GM12891 (cell line): ENCODE measurements at regions not wholly inside any gene's neighbourhood (a gene's known extent, or its start where the extent isn't known, plus 50 kb on each side); places are given as distances from the start of the nearest gene placed in this dataset.
"Not testable (repeated sequence)": the region's sequence is repeated elsewhere in the genome, so short reads cannot be mapped to it uniquely, and the experiment has no call there.

Experiments used
- DNase-seq: peaks from one replicate; pipeline ENCODE4 v3.0.0; 2011; ENCODE audit warnings: low spot score; ENCODE audit not compliant: insufficient read length
- FAIRE-seq: peaks from 2 replicates; lab custom pipeline; 2011; peaks lifted over from hg19 to GRCh38; lab: Jason Lieb, UNC
- PAX5 ChIP-seq: IDR thresholded peaks from 2 replicates; pipeline ENCODE4 v1.6.1; 2011; ENCODE audit warnings: low read length, moderate library complexity, mild to moderate bottlenecking; ENCODE audit not compliant: insufficient read depth, severe bottlenecking
- POLR2A ChIP-seq: IDR thresholded peaks from 2 replicates; pipeline ENCODE4 v1.6.1; 2011; ENCODE audit warnings: low read depth, low read length, control low read depth
- POLR2AphosphoS5 ChIP-seq: IDR thresholded peaks from 2 replicates; pipeline ENCODE4 v1.6.1; 2011; ENCODE audit warnings: low read depth, low read length, control low read depth
- POU2F2 ChIP-seq: IDR thresholded peaks from 2 replicates; pipeline ENCODE4 v1.6.1; 2011; ENCODE audit warnings: low read depth, mild to moderate bottlenecking, control low read depth, low read length, moderate library complexity
- SPI1 ChIP-seq: IDR thresholded peaks from 2 replicates; pipeline ENCODE4 v1.6.1; 2011; ENCODE audit warnings: low read depth, low read length, control low read depth
- TAF1 ChIP-seq: IDR thresholded peaks from 2 replicates; pipeline ENCODE4 v1.6.1; 2011; ENCODE audit warnings: low read depth, low read length, control low read depth

- FAIRE-seq, result no peak
- TF ChIP-seq POLR2A, result no peak
- no peak for TF ChIP-seq POLR2AphosphoS5
- TF ChIP-seq TAF1, result no peak
- TF ChIP-seq SPI1, result no peak
- no peak for DNase-seq
Observed at GRCh38 chr16:31727553-31727952, 146.1 kb upstream of the ZNF267 start.

GRCh38 chr16:31734265-31734664, 139.3 kb upstream of the ZNF267 start:
- no peak for FAIRE-seq
- TF ChIP-seq POLR2A (no peak), PAX5 (no peak), SPI1 (no peak), POLR2AphosphoS5 (no peak), POU2F2 (no peak), TAF1 (no peak)
- DNase-seq, result no peak

- not testable (repeated sequence) for FAIRE-seq
Observed at GRCh38 chr16:31745098-31745497, 128.5 kb upstream of the ZNF267 start.

GRCh38 chr16:31745900-31746299, 127.7 kb upstream of the ZNF267 start:
- no peak for TF ChIP-seq PAX5
- TF ChIP-seq POLR2A, result no peak
- no peak for TF ChIP-seq POU2F2
- TF ChIP-seq POLR2AphosphoS5, result no peak
- TF ChIP-seq TAF1, result no peak
- no peak for TF ChIP-seq SPI1
- DNase-seq (no peak), FAIRE-seq (no peak)

More at GRCh38 chr16:31745098-31745497, 128.5 kb upstream of the ZNF267 start:
- not testable (repeated sequence) for DNase-seq

GRCh38 chr16:31754998-31755615, 118.5 kb upstream of the ZNF267 start:
- no peak for FAIRE-seq
- TF ChIP-seq SPI1 (no peak), POU2F2 (no peak), PAX5 (no peak), POLR2A (no peak), POLR2AphosphoS5 (no peak), TAF1 (no peak)
- DNase-seq, result no peak

GRCh38 chr16:31764103-31764502, 109.5 kb upstream of the ZNF267 start:
- DNase-seq, result no peak
- no peak for FAIRE-seq
- no peak for TF ChIP-seq PAX5
- TF ChIP-seq POLR2AphosphoS5, result no peak
- no peak for TF ChIP-seq POLR2A

- no peak for TF ChIP-seq TAF1
- no peak for TF ChIP-seq POU2F2
- no peak for TF ChIP-seq SPI1
- no peak for TF ChIP-seq PAX5
- no peak for TF ChIP-seq POLR2AphosphoS5
- TF ChIP-seq POLR2A, result no peak
- DNase-seq, result no peak
- FAIRE-seq, result no peak
Observed at GRCh38 chr16:31767267-31767666, 106.3 kb upstream of the ZNF267 start.

GRCh38 chr16:31780342-31780741, 93.3 kb upstream of the ZNF267 start:
- TF ChIP-seq POLR2AphosphoS5, result no peak
- TF ChIP-seq SPI1, result no peak
- no peak for TF ChIP-seq POLR2A
- no peak for TF ChIP-seq POU2F2
- no peak for TF ChIP-seq TAF1
- no peak for TF ChIP-seq PAX5
- FAIRE-seq (no peak), DNase-seq (no peak)

- DNase-seq (no peak), FAIRE-seq (no peak)
- no peak for TF ChIP-seq POU2F2
- no peak for TF ChIP-seq SPI1
- no peak for TF ChIP-seq TAF1
- no peak for TF ChIP-seq POLR2A
- no peak for TF ChIP-seq POLR2AphosphoS5
- TF ChIP-seq PAX5, result no peak
Observed at GRCh38 chr16:31785126-31785525, 88.5 kb upstream of the ZNF267 start.

GRCh38 chr16:31807086-31807485, 66.5 kb upstream of the ZNF267 start:
- no peak for DNase-seq
- no peak for FAIRE-seq
- TF ChIP-seq POLR2A, result no peak
- TF ChIP-seq SPI1, result no peak
- no peak for TF ChIP-seq PAX5
- no peak for TF ChIP-seq POU2F2
- TF ChIP-seq POLR2AphosphoS5, result no peak
- no peak for TF ChIP-seq TAF1

GRCh38 chr16:31810863-31811262, 62.7 kb upstream of the ZNF267 start:
- TF ChIP-seq POLR2A, result no peak
- DNase-seq (no peak), FAIRE-seq (no peak)

GRCh38 chr16:31816141-31816540, 57.5 kb upstream of the ZNF267 start:
- DNase-seq, FAIRE-seq: not testable (repeated sequence)
